IMR-90 (cell line): ENCODE measurements at regions not wholly inside any gene's neighbourhood (a gene's known extent, or its start where the extent isn't known, plus 50 kb on each side); places are given as distances from the start of the nearest gene placed in this dataset.

ENCODE experiments used
- ATAC-seq: fragments of 200-7000 bp; cut with Tn5 transposase; 2 replicates; pipeline ENCODE4 v1.9.1; 2020; ENCODE audit warnings: low read depth, mild to moderate bottlenecking, moderate library complexity
- BruUV-seq: library from RNA; stranded (reverse); fragments of 400-500 nt; replicated peaks from 2 replicates; lab custom pipeline; 2021; lab: Mats Ljungman, UMichigan
- CTCF ChIA-PET: fragments of 300-600 bp; formaldehyde crosslinking; extraction: SDS; loops from one replicate; lab custom pipeline; 2021; ENCODE audit warnings: antibody characterized with exemption; lab: Yijun Ruan, JAX
- POLR2A ChIA-PET: fragments of 300-600 bp; sonication (Branson Sonifier 250); formaldehyde crosslinking; loops from one replicate; lab custom pipeline; 2022; ENCODE audit warnings: antibody characterized with exemption; ENCODE audit not compliant: unreplicated experiment; lab: Charles Lee
- DNase-seq: peaks from one replicate; pipeline ENCODE4 v3.0.0; 2013
- H2AFZ ChIP-seq: replicated peaks from 2 replicates; pipeline ENCODE3; 2013; ENCODE audit warnings: low read length, mild to moderate bottlenecking; ENCODE audit not compliant: poor library complexity
- H2AK5ac ChIP-seq: 2 replicates; pipeline ENCODE4 v1.6.1; 2013; ENCODE audit warnings: low read depth, low read length, inconsistent platforms
- H2AK9ac ChIP-seq: replicated peaks from 2 replicates; pipeline ENCODE3; 2013; ENCODE audit warnings: mild to moderate bottlenecking, low read depth, low read length, moderate library complexity; ENCODE audit not compliant: poor library complexity
- H2BK120ac ChIP-seq: 2 replicates; pipeline ENCODE4 v1.6.1; 2013; ENCODE audit warnings: low read depth, low read length, inconsistent platforms
- H2BK15ac ChIP-seq: 3 replicates; pipeline ENCODE4 v1.6.1; 2013; ENCODE audit warnings: low read depth, low read length, inconsistent platforms
- H2BK20ac ChIP-seq: 2 replicates; pipeline ENCODE4 v1.6.1; 2013; ENCODE audit warnings: low read depth, mild to moderate bottlenecking, inconsistent platforms, low read length, moderate library complexity
- H2BK5ac ChIP-seq: 2 replicates; pipeline ENCODE4 v1.6.1; 2013; ENCODE audit warnings: mild to moderate bottlenecking, low read depth, low read length, inconsistent platforms; ENCODE audit not compliant: poor library complexity, severe bottlenecking
- H3K14ac ChIP-seq: replicated peaks from 2 replicates; pipeline ENCODE4 v1.6.1; 2013; ENCODE audit warnings: low read depth, low read length, inconsistent platforms
- H3K18ac ChIP-seq: 2 replicates; pipeline ENCODE4 v1.6.1; 2013; ENCODE audit warnings: low read depth, low read length, control low read depth
- H3K23ac ChIP-seq: 2 replicates; pipeline ENCODE4 v1.6.1; 2013; ENCODE audit warnings: low read depth, low read length, inconsistent platforms
- H3K27ac ChIP-seq: 2 replicates; pipeline ENCODE4 v1.5.1; 2013; ENCODE audit warnings: mild to moderate bottlenecking, control low read depth, low read length; ENCODE audit not compliant: insufficient read depth
- H3K27me3 ChIP-seq: 2 replicates; pipeline ENCODE4 v1.6.1; 2013; ENCODE audit warnings: low read length; ENCODE audit not compliant: control insufficient read depth, insufficient read depth
- H3K36me3 ChIP-seq: 2 replicates; pipeline ENCODE4 v1.6.1; 2013; ENCODE audit warnings: low read length, mixed read lengths; ENCODE audit not compliant: control insufficient read depth, insufficient read depth
- H3K4ac ChIP-seq: 2 replicates; pipeline ENCODE4 v1.6.1; 2013; ENCODE audit warnings: low read depth, low read length, inconsistent platforms
- H3K4me1 ChIP-seq: 2 replicates; pipeline ENCODE4 v1.6.1; 2013; ENCODE audit warnings: low read length, mixed read lengths; ENCODE audit not compliant: control insufficient read depth, insufficient read depth
- H3K4me2 ChIP-seq: 2 replicates; pipeline ENCODE4 v1.6.1; 2013; ENCODE audit warnings: low read depth, mild to moderate bottlenecking, control low read depth, low read length, moderate library complexity
- H3K4me3 ChIP-seq: 2 replicates; pipeline ENCODE4 v1.5.1; 2013; ENCODE audit warnings: low read depth, mild to moderate bottlenecking, control low read depth, low read length, moderate library complexity; ENCODE audit not compliant: insufficient read depth
- H3K56ac ChIP-seq: 2 replicates; pipeline ENCODE4 v1.6.1; 2013; ENCODE audit warnings: low read length, inconsistent platforms; ENCODE audit not compliant: insufficient read depth; ENCODE audit errors: extremely low read depth
- H3K79me1 ChIP-seq, 2 experiments: 2 replicates each; pipeline ENCODE4 v1.6.1; 2013; ENCODE audit warnings: low read length in 2 of 2, inconsistent platforms in 1 of 2, low read depth in 1 of 2
- H3K9ac ChIP-seq: 2 replicates; pipeline ENCODE4 v1.6.1; 2013; ENCODE audit warnings: low read depth, low read length, control low read depth
- H3K9me1 ChIP-seq: 2 replicates; pipeline ENCODE4 v1.6.1; 2013; ENCODE audit warnings: low read length, inconsistent platforms; ENCODE audit not compliant: insufficient read depth
- H3K9me3 ChIP-seq: 2 replicates; pipeline ENCODE4 v1.6.1; 2013; ENCODE audit warnings: low read length; ENCODE audit not compliant: control insufficient read depth, insufficient read depth
- H4K20me1 ChIP-seq: 2 replicates; pipeline ENCODE4 v1.6.1; 2013; ENCODE audit warnings: low read length, inconsistent platforms; ENCODE audit not compliant: insufficient read depth
- H4K5ac ChIP-seq: 2 replicates; pipeline ENCODE4 v1.6.1; 2013; ENCODE audit warnings: mild to moderate bottlenecking, low read depth, low read length, control low read depth
- H4K8ac ChIP-seq, 2 experiments: 2 replicates each; pipeline ENCODE4 v1.6.1; 2013; ENCODE audit warnings: low read depth in 2 of 2, low read length in 2 of 2, control low read depth in 1 of 2, inconsistent platforms in 1 of 2
- H4K91ac ChIP-seq: 2 replicates; pipeline ENCODE4 v1.6.1; 2013; ENCODE audit warnings: low read depth, low read length, inconsistent platforms; ENCODE audit not compliant: insufficient read depth
- BHLHE40 ChIP-seq: fragments of 150-350 bp; IDR thresholded peaks from 2 replicates; pipeline ENCODE4 v1.6.1; 2016; ENCODE audit warnings: mild to moderate bottlenecking, low read depth, low read length
- CEBPB ChIP-seq: IDR thresholded peaks from 2 replicates; pipeline ENCODE4 v1.6.1; 2012; ENCODE audit warnings: low read depth, low read length, improper control_type of control experiment
- CHD1 ChIP-seq: IDR thresholded peaks from 2 replicates; pipeline ENCODE4 v1.6.1; 2012; ENCODE audit warnings: low read depth, low read length, improper control_type of control experiment
- CTCF ChIP-seq: conservative IDR thresholded peaks from 2 replicates; pipeline ENCODE4 v1.5.1; 2012; ENCODE audit warnings: mild to moderate bottlenecking, low read depth, low read length, improper control_type of control experiment
- ELK1 ChIP-seq: fragments of 150-350 bp; IDR thresholded peaks from 2 replicates; pipeline ENCODE4 v1.6.1; 2016; ENCODE audit warnings: low read depth, mild to moderate bottlenecking, low read length, moderate library complexity, borderline replicate concordance
- FOS ChIP-seq: fragments of 150-350 bp; IDR thresholded peaks from 2 replicates; pipeline ENCODE4 v1.6.1; 2016; ENCODE audit warnings: low read depth, low read length
- MAFK ChIP-seq: IDR thresholded peaks from 2 replicates; pipeline ENCODE4 v1.6.1; 2012; ENCODE audit warnings: low read depth, low read length, improper control_type of control experiment
- MAZ ChIP-seq: IDR thresholded peaks from 2 replicates; pipeline ENCODE4 v1.6.1; 2012; ENCODE audit warnings: low read depth, mild to moderate bottlenecking, low read length, improper control_type of control experiment, moderate library complexity, borderline replicate concordance
- MXI1 ChIP-seq: IDR thresholded peaks from 2 replicates; pipeline ENCODE4 v1.6.1; 2012; ENCODE audit warnings: low read depth, mild to moderate bottlenecking, low read length, moderate library complexity, borderline replicate concordance
- NFE2L2 ChIP-seq: fragments of 150-350 bp; IDR thresholded peaks from 2 replicates; pipeline ENCODE4 v1.6.1; 2016; ENCODE audit warnings: low read depth, mild to moderate bottlenecking, low read length
- POLR2A ChIP-seq: IDR thresholded peaks from 2 replicates; pipeline ENCODE4 v1.6.1; 2012; ENCODE audit warnings: mild to moderate bottlenecking, low read depth, low read length
- RAD21 ChIP-seq: IDR thresholded peaks from 2 replicates; pipeline ENCODE4 v1.6.1; 2012; ENCODE audit warnings: low read length, improper control_type of control experiment
- RCOR1 ChIP-seq: IDR thresholded peaks from 2 replicates; pipeline ENCODE4 v1.6.1; 2012; ENCODE audit warnings: mild to moderate bottlenecking, low read length, improper control_type of control experiment; ENCODE audit not compliant: insufficient replicate concordance
- RFX5 ChIP-seq: IDR thresholded peaks from 2 replicates; pipeline ENCODE4 v1.8.0; 2012; ENCODE audit warnings: low read depth, mild to moderate bottlenecking, low read length, moderate library complexity
- SMC3 ChIP-seq: fragments of 150-350 bp; IDR thresholded peaks from 2 replicates; pipeline ENCODE4 v1.6.1; 2016; ENCODE audit warnings: low read depth, mild to moderate bottlenecking, antibody characterized with exemption, low read length, moderate library complexity
- USF2 ChIP-seq: fragments of 150-350 bp; IDR thresholded peaks from 2 replicates; pipeline ENCODE4 v1.6.1; 2017; ENCODE audit warnings: mild to moderate bottlenecking, antibody characterized with exemption, low read length, low read depth
- WGBS, 2 experiments: methylation state at CpG; one replicate each; pipeline versions ENCODE4 v1.1.5 to v1.1.7; 2013; ENCODE audit warnings: missing lambda C conversion rate in 2 of 2; ENCODE audit not compliant: insufficient read length in 1 of 2; ENCODE audit errors: extremely low coverage in 2 of 2; 5-methylcytosine and 5-hydroxymethylcytosine counted together
- dilution Hi-C: fragments of 300-500 bp; cut with HindIII; formaldehyde crosslinking; loops from one replicate; pipeline ENCODE4 v1.14.3; 2018; ENCODE audit warnings: low sequenced_read_pairs; ENCODE audit not compliant: unreplicated experiment
- in situ Hi-C: fragments of 300-500 bp; cut with MboI; formaldehyde crosslinking; loops from 3 replicates; pipeline ENCODE4 v1.14.3; 2019; ENCODE audit warnings: low sequenced_read_pairs, inconsistent platforms, mixed read lengths
- intact Hi-C: fragments of 100-400 bp; cut with micrococcal nuclease; formaldehyde crosslinking; loops from 2 replicates; pipeline ENCODE4 v1.10.0; 2022

GRCh38 chr5:8012131-8012977, 143.4 kb downstream of the MTRR start:
- Histone ChIP-seq H2BK120ac (no peak overlapping the region), H4K5ac (no peak overlapping the region), H4K8ac (no peak overlapping the region), H3K4me3 (no peak overlapping the region), H3K23ac (no peak overlapping the region), H2AFZ (no peak overlapping the region), H2BK20ac (no peak overlapping the region), H2BK15ac (no peak overlapping the region), H2AK9ac (no peak overlapping the region), H3K56ac (no peak overlapping the region), H3K27me3 (no peaks in the 10 kb centered on the region), H3K9me1 (no peaks in the 10 kb centered on the region), H3K4me1 (no peaks in the 10 kb centered on the region), H3K79me1 (no peaks in the 10 kb centered on the region), H3K18ac (no peak overlapping the region), H2BK5ac (no peak overlapping the region), H3K14ac (no peak overlapping the region), H4K20me1 (no peaks in the 10 kb centered on the region), H2AK5ac (no peak overlapping the region), H3K27ac (no peak overlapping the region), H3K36me3 (no peaks in the 10 kb centered on the region), H3K9me3 (no peaks in the 10 kb centered on the region), H4K91ac (no peak overlapping the region), H3K4me2 (no peak overlapping the region), H3K9ac (no peak overlapping the region), H3K4ac (no peak overlapping the region)
- POLR2A ChIA-PET: no interaction called here
- TF ChIP-seq MXI1 (no peak), CHD1 (no peak), MAZ (no peak), RFX5 (no peak), USF2 (no peak), RCOR1 (no peak), ELK1 (no peak), FOS (no peak), CEBPB (no peak), POLR2A (no peak), NFE2L2 (no peak), CTCF (no peak), MAFK (no peak), RAD21 (no peak), BHLHE40 (no peak), SMC3 (no peak)
- no TSS peak for BruUV-seq
- dilution Hi-C loops: no loop called here
- ATAC-seq: no peak
- CTCF ChIA-PET: interaction anchor here (0.6 kb wide), 1 partner anchor 1496 kb away, joined by 3 read pairs; no protein-coding TSS in a partner anchor
- DNase-seq: no peak
- intact Hi-C loops: no loop called here
- in situ Hi-C loops: no loop called here
- no CpG with 5 or more reads among the region's 9 CpGs for WGBS, 2 experiments
